Endothelial cell of umbilical vein (primary cell): ENCODE measurements at regions not wholly inside any gene's neighbourhood (a gene's known extent, or its start where the extent isn't known, plus 50 kb on each side); places are given as distances from the start of the nearest gene placed in this dataset.

Experiments used
- BruUV-seq: library from RNA; stranded (reverse); fragments of 400-500 nt; replicated peaks from 2 replicates; lab custom pipeline; 2021; lab: Mats Ljungman, UMichigan
- CTCF ChIA-PET: fragments of 300-600, 350-600 bp; sonication (Branson Sonifier 250); formaldehyde crosslinking; loops from one replicate; lab custom pipeline; 2021; ENCODE audit warnings: antibody characterized with exemption, inconsistent platforms; lab: Charles Lee
- POLR2A ChIA-PET: fragments of 300-600, 350-600 bp; sonication (Branson Sonifier 250); formaldehyde crosslinking; loops from one replicate; lab custom pipeline; 2021; ENCODE audit warnings: antibody characterized with exemption, inconsistent platforms; lab: Charles Lee
- DNase-seq: peaks from one replicate; pipeline ENCODE4 v3.0.0-alpha.2; 2011; ENCODE audit warnings: low read depth, low spot score
- FAIRE-seq: peaks from 2 replicates; lab custom pipeline; 2011; peaks lifted over from hg19 to GRCh38; lab: Jason Lieb, UNC
- H2AFZ ChIP-seq: 2 replicates; pipeline ENCODE4 v1.6.0; 2012; ENCODE audit warnings: low read depth, low read length, control low read depth, inconsistent platforms
- H3K27ac ChIP-seq: 2 replicates; pipeline ENCODE4 v1.5.1; 2011; ENCODE audit warnings: low read depth, mild to moderate bottlenecking, control low read depth, low read length, moderate library complexity; ENCODE audit not compliant: insufficient read depth
- H3K27me3 ChIP-seq, 2 experiments: 2 replicates each; pipeline versions ENCODE4 v1.6.0 to v1.6.1; 2011; ENCODE audit warnings: low read length in 2 of 2, mixed read lengths in 1 of 2; ENCODE audit not compliant: control insufficient read depth in 2 of 2, insufficient read depth in 2 of 2
- H3K36me3 ChIP-seq, 2 experiments: 2 replicates in 1 of 2; 3 replicates in 1 of 2; pipeline ENCODE4 v1.5.1; 2011; ENCODE audit warnings: low read length in 2 of 2, mild to moderate bottlenecking in 1 of 2, moderate library complexity in 1 of 2; ENCODE audit not compliant: control insufficient read depth in 2 of 2, insufficient read depth in 2 of 2; ENCODE audit errors: extremely low read depth in 1 of 2
- H3K4me1 ChIP-seq: 3 replicates; pipeline ENCODE4 v1.5.1; 2011; ENCODE audit warnings: mild to moderate bottlenecking, low read length; ENCODE audit not compliant: control insufficient read depth, insufficient read depth; ENCODE audit errors: extremely low read depth
- H3K4me2 ChIP-seq: 2 replicates; pipeline ENCODE4 v1.6.1; 2011; ENCODE audit warnings: low read length, control low read depth, mixed read lengths; ENCODE audit not compliant: insufficient read depth
- H3K4me3 ChIP-seq, 3 experiments: fragments of 200-600 bp in 1 of 3; sonication (generic), shearing (Covaris generic) in 1 of 3; replicated peaks in 1 of 3; 2 replicates each; pipeline ENCODE4 v1.5.1; 2011 to 2016; ENCODE audit warnings: control low read depth in 3 of 3, low read length in 3 of 3, mild to moderate bottlenecking in 2 of 3, inconsistent platforms in 1 of 3, low read depth in 1 of 3, moderate library complexity in 1 of 3; ENCODE audit not compliant: insufficient read depth in 1 of 3
- H3K79me2 ChIP-seq: 2 replicates; pipeline ENCODE4 v1.6.0; 2012; ENCODE audit warnings: low read length, inconsistent platforms; ENCODE audit not compliant: control insufficient read depth, insufficient read depth
- H3K9ac ChIP-seq: replicated peaks from 2 replicates; pipeline ENCODE3; 2011; ENCODE audit warnings: low read length, control low read depth; ENCODE audit not compliant: insufficient read depth; ENCODE audit errors: extremely low read depth
- H3K9me1 ChIP-seq: replicated peaks from 3 replicates; pipeline ENCODE4 v1.6.0; 2011; ENCODE audit warnings: mild to moderate bottlenecking, low read length; ENCODE audit not compliant: control insufficient read depth, insufficient read depth; ENCODE audit errors: extremely low read depth
- H3K9me3 ChIP-seq: replicated peaks from 2 replicates; pipeline ENCODE4 v1.5.1; 2012; ENCODE audit warnings: low read length, inconsistent platforms; ENCODE audit not compliant: control insufficient read depth, insufficient read depth
- H4K20me1 ChIP-seq: replicated peaks from 2 replicates; pipeline ENCODE3; 2011; ENCODE audit warnings: mild to moderate bottlenecking, low read length; ENCODE audit not compliant: control insufficient read depth, insufficient read depth; ENCODE audit errors: extremely low read depth
- EZH2 ChIP-seq: IDR thresholded peaks from 2 replicates; pipeline ENCODE4 v1.6.1; 2012; ENCODE audit warnings: borderline replicate concordance, low read depth, mild to moderate bottlenecking, moderate library complexity, low read length, inconsistent platforms; ENCODE audit not compliant: severe bottlenecking
- FOS ChIP-seq: IDR thresholded peaks from 2 replicates; pipeline ENCODE4 v1.6.1; 2011; ENCODE audit warnings: mild to moderate bottlenecking, low read length, moderate library complexity, borderline replicate concordance; ENCODE audit not compliant: insufficient read depth
- GATA2 ChIP-seq: IDR thresholded peaks from 2 replicates; pipeline ENCODE4 v1.7.0; 2011; ENCODE audit warnings: low read depth, mild to moderate bottlenecking, moderate library complexity, mixed read lengths, low read length; ENCODE audit not compliant: insufficient read length, insufficient read depth
- JUN ChIP-seq: IDR thresholded peaks from 2 replicates; pipeline ENCODE4 v1.6.1; 2011; ENCODE audit warnings: borderline replicate concordance, low read depth; ENCODE audit not compliant: insufficient read length, insufficient read depth
- MYC ChIP-seq: IDR thresholded peaks from one replicate; pipeline ENCODE4 v1.6.1; 2011; ENCODE audit warnings: mild to moderate bottlenecking, low read depth, low read length
- POLR2A ChIP-seq: IDR thresholded peaks from 2 replicates; pipeline ENCODE4 v1.6.1; 2012; ENCODE audit warnings: low read depth, mild to moderate bottlenecking, control low read depth, low read length
- POLR2AphosphoS5 ChIP-seq: IDR thresholded peaks from 2 replicates; pipeline ENCODE4 v1.6.1; 2012; ENCODE audit warnings: low read depth, mild to moderate bottlenecking, control low read depth, low read length, moderate library complexity; ENCODE audit not compliant: insufficient read depth
- dilution Hi-C: fragments of 300-500 bp; cut with MboI; formaldehyde crosslinking; loops from one replicate; pipeline ENCODE4 v1.15.0; 2019; ENCODE audit warnings: low sequenced_read_pairs; ENCODE audit not compliant: extremely low pct_ligation_motif_present
- intact Hi-C: fragments of 100-400 bp; cut with micrococcal nuclease; formaldehyde crosslinking; loops from one replicate; pipeline ENCODE4 v1.10.0; 2022
- TF ChIP-seq, protein P1 (sequence below), 2 donors: IDR thresholded peaks; 1 replicate in 1 of 2; 2 replicates in 1 of 2; pipeline ENCODE4 v1.5.1; 2011; ENCODE audit warnings: low read length in 2 of 2, mild to moderate bottlenecking in 2 of 2, moderate library complexity in 2 of 2, control low read depth in 1 of 2, inconsistent platforms in 1 of 2, low read depth in 1 of 2; ENCODE audit not compliant: insufficient read depth in 1 of 2; ENCODE audit errors: extremely low read depth in 1 of 2
- TF ChIP-seq, protein P2 (sequence below): IDR thresholded peaks from 2 replicates; pipeline ENCODE4 v1.6.1; 2011; ENCODE audit not compliant: insufficient read depth, insufficient read length

DNA sequence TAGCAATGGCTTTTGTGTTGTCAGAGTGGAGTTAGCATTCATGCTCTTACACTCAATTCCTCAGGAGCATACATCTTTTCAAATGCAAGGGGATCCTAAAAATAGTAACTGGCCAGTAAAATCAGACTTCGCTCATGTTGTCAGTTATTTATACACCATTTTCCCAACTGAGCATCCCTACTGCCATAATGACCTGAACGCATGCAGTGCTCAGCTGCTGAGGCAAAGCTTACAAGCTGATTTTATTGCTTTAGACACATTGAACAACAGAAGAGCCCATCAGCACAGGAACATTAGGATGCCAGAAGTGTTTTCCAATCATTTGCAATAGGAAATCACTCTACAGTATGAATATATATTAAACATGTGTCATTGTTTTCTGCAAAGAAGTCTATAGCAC, 689.7 kb upstream of the BCHE start:
- Histone ChIP-seq H3K36me3 (no peaks in the 10 kb centered on the region), H4K20me1 (no peaks in the 10 kb centered on the region), H2AFZ (no peak overlapping the region), H3K4me1 (no peaks in the 10 kb centered on the region), H3K27me3 (no peaks in the 10 kb centered on the region), H3K9ac (no peak overlapping the region), H3K4me2 (no peak overlapping the region), H3K79me2 (no peaks in the 10 kb centered on the region), H3K9me1 (no peaks in the 10 kb centered on the region), H3K9me3 (peaks cover 2% of the 10 kb centered on the region), H3K4me3 (no peak overlapping the region), H3K27ac (no peak overlapping the region)
- TF ChIP-seq, protein P1, sequence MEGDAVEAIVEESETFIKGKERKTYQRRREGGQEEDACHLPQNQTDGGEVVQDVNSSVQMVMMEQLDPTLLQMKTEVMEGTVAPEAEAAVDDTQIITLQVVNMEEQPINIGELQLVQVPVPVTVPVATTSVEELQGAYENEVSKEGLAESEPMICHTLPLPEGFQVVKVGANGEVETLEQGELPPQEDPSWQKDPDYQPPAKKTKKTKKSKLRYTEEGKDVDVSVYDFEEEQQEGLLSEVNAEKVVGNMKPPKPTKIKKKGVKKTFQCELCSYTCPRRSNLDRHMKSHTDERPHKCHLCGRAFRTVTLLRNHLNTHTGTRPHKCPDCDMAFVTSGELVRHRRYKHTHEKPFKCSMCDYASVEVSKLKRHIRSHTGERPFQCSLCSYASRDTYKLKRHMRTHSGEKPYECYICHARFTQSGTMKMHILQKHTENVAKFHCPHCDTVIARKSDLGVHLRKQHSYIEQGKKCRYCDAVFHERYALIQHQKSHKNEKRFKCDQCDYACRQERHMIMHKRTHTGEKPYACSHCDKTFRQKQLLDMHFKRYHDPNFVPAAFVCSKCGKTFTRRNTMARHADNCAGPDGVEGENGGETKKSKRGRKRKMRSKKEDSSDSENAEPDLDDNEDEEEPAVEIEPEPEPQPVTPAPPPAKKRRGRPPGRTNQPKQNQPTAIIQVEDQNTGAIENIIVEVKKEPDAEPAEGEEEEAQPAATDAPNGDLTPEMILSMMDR (IDR thresholded peaks at IDR 0.05; ENCODE audit: extremely low read depth in 1 of 2, insufficient read depth in 1 of 2, low read depth in 1 of 2, low read length in 2 of 2) = no peak
- TF ChIP-seq JUN (no peak), MYC (no peak), EZH2 (no peak), POLR2AphosphoS5 (no peak), POLR2A (no peak), FOS (no peak), GATA2 (no peak)
- TF ChIP-seq, protein P2, sequence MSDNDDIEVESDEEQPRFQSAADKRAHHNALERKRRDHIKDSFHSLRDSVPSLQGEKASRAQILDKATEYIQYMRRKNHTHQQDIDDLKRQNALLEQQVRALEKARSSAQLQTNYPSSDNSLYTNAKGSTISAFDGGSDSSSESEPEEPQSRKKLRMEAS = no peak
- CTCF ChIA-PET = no interaction called here
- FAIRE-seq (no peak), DNase-seq (no peak)
- dilution Hi-C loops (no loop called here), intact Hi-C loops (no loop called here)
- no TSS peak for BruUV-seq
- POLR2A ChIA-PET = no interaction called here
